ENCODE measurements at regions not wholly inside any gene's neighbourhood (a gene's known extent, or its start where the extent isn't known, plus 50 kb on each side); places are given as distances from the start of the nearest gene placed in this dataset.
"Not testable (repeated sequence)": the region's sequence is repeated elsewhere in the genome, so short reads cannot be mapped to it uniquely, and the experiment has no call there.

- no peak for DNase-seq (ENCODE audit: low read depth)
Measured at GRCh38 chr10:53072144-53072543, 299.6 kb upstream of the MBL2 start.

- DNase-seq (ENCODE audit: low read depth) = no peak
Measured at GRCh38 chr10:53071505-53072125, 299.0 kb upstream of the MBL2 start.

GRCh38 chr10:53069013-53069412 lies 296.4 kb upstream of the MBL2 start:
- DNase-seq (ENCODE audit: low read depth) = no peak

- no peak for DNase-seq (ENCODE audit: low read depth)
Measured at GRCh38 chr10:53064614-53065013, 292.0 kb upstream of the MBL2 start.

GRCh38 chr10:53063805-53064204 lies 291.2 kb upstream of the MBL2 start:
- DNase-seq (ENCODE audit: low read depth) = no peak

GRCh38 chr10:53052521-53053164 lies 280.1 kb upstream of the MBL2 start:
- DNase-seq (ENCODE audit: low read depth) = no peak

GRCh38 chr10:53045315-53045714 lies 272.7 kb upstream of the MBL2 start:
- DNase-seq (ENCODE audit: low read depth) = no peak

- not testable (repeated sequence) for DNase-seq (ENCODE audit: low read depth)
Measured at GRCh38 chr10:53035823-53036222, 263.2 kb upstream of the MBL2 start.

GRCh38 chr10:53033396-53033795 lies 260.8 kb upstream of the MBL2 start:
- no peak for DNase-seq (ENCODE audit: low read depth)

GRCh38 chr10:53029872-53030849 lies 257.6 kb upstream of the MBL2 start:
- peak; percentile 18 for DNase-seq (ENCODE audit: low read depth)

GRCh38 chr10:53029449-53029848 lies 256.9 kb upstream of the MBL2 start:
- no peak for DNase-seq (ENCODE audit: low read depth)

GRCh38 chr10:53025765-53026164 lies 253.2 kb upstream of the MBL2 start:
- not testable (repeated sequence) for DNase-seq (ENCODE audit: low read depth)

GRCh38 chr10:53025172-53025711 lies 252.7 kb upstream of the MBL2 start:
- DNase-seq (ENCODE audit: low read depth) = peak; percentile 0

- DNase-seq (ENCODE audit: low read depth) = no peak
Measured at GRCh38 chr10:53023411-53023810, 250.8 kb upstream of the MBL2 start.

GRCh38 chr10:53022611-53023088 lies 250.1 kb upstream of the MBL2 start:
- no peak for DNase-seq (ENCODE audit: low read depth)

- DNase-seq (ENCODE audit: low read depth) = no peak
Measured at GRCh38 chr10:53013201-53013810, 240.7 kb upstream of the MBL2 start.

- no peak for DNase-seq (ENCODE audit: low read depth)
Measured at GRCh38 chr10:53009961-53010907, 237.7 kb upstream of the MBL2 start.

GRCh38 chr10:53007527-53007842 lies 234.9 kb upstream of the MBL2 start:
- DNase-seq (ENCODE audit: low read depth) = no peak

- DNase-seq (ENCODE audit: low read depth) = no peak
Measured at GRCh38 chr10:53006663-53007526, 234.3 kb upstream of the MBL2 start.

All from iris pigment epithelial cell (primary cell).